Inferior parietal cortex (tissue), 1 donor: ENCODE measurements at regions not wholly inside any gene's neighbourhood (a gene's known extent, or its start where the extent isn't known, plus 50 kb on each side); places are given as distances from the start of the nearest gene placed in this dataset.

ENCODE experiments used
- DNase-seq: peaks from one replicate; pipeline ENCODE4 v3.0.0-alpha.2; 2016; ENCODE audit errors: extremely low spot score

DNA sequence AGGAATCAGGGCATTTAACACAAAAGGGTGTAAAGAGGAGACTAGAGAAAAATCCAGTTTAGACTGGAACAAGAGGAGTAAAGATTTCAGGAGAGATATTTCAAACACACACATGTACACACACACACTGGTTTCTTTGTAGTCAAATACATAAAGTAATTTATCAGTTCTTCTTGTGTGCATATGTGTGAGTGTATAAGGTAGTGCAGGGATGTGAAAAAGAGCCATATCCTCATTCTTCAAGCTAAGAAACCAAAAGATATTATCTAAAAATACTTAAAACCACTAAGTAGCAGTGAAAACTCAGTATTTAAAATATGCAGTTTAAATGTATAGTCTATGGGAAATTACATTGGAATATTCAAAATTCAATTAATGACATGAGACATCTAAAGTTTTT lies 52.5 kb upstream of the CARD18 start:
- no peak for DNase-seq

DNA sequence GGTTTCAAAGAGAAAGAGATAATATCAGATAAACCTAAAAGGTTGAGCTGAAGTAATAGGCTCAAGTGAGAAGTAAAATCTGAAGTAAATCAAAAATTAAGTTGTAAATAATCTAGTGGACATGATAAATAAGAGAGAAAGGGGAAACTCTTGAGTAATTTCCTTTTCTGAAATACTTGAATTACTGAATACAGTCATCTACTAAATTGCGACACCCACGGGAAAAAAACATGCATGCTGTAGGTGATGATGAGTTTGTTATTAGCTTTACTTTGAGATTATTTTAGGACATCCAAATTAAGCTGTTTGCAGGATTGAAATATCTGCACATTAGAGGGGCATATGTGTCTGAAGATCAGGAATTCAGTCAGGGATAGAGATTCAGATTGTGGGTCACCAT lies 50.0 kb upstream of the CARD18 start:
- DNase-seq, result no peak
